Fibroblast of villous mesenchyme (primary cell): ENCODE measurements at regions not wholly inside any gene's neighbourhood (a gene's known extent, or its start where the extent isn't known, plus 50 kb on each side); places are given as distances from the start of the nearest gene placed in this dataset.
"Not testable (repeated sequence)": the region's sequence is repeated elsewhere in the genome, so short reads cannot be mapped to it uniquely, and the experiment has no call there.

Experiments
- DNase-seq: peaks from one replicate; pipeline ENCODE4 v3.0.0-alpha.2; 2010; ENCODE audit warnings: low read depth
- H3K4me3 ChIP-seq: 2 replicates; pipeline ENCODE4 v1.5.1; 2011; ENCODE audit warnings: low read depth, mild to moderate bottlenecking, low read length
- CTCF ChIP-seq: IDR thresholded peaks from 2 replicates; pipeline ENCODE4 v1.5.1; 2012; ENCODE audit warnings: low read depth, mild to moderate bottlenecking, low read length; ENCODE audit not compliant: insufficient read depth

GRCh38 chr2:65605058-65605742 lies 172.8 kb upstream of the SPRED2 start:
- TF ChIP-seq CTCF = no peak
- DNase-seq = no peak
- H3K4me3 ChIP-seq = no peak overlapping the region

- no peak for TF ChIP-seq CTCF
- peak; percentile 20 for DNase-seq
- no peak overlapping the region for H3K4me3 ChIP-seq
Observed at GRCh38 chr2:65604246-65604645, 171.8 kb upstream of the SPRED2 start.

GRCh38 chr2:65602603-65603235 lies 170.3 kb upstream of the SPRED2 start:
- TF ChIP-seq CTCF = no peak
- no peak overlapping the region for H3K4me3 ChIP-seq
- peak; percentile 53 for DNase-seq

- not testable (repeated sequence) for DNase-seq, H3K4me3 ChIP-seq
Observed at GRCh38 chr2:65600871-65601270, 168.5 kb upstream of the SPRED2 start.

GRCh38 chr2:65600351-65600750 lies 168.0 kb upstream of the SPRED2 start:
- not testable (repeated sequence) for DNase-seq

GRCh38 chr2:65599693-65600092 lies 167.3 kb upstream of the SPRED2 start:
- no peak for DNase-seq
- H3K4me3 ChIP-seq = no peak overlapping the region
- TF ChIP-seq CTCF = no peak

More at GRCh38 chr2:65600351-65600750, 168.0 kb upstream of the SPRED2 start:
- not testable (repeated sequence) for H3K4me3 ChIP-seq

- no peak overlapping the region for H3K4me3 ChIP-seq
- DNase-seq = peak; percentile 45
- TF ChIP-seq CTCF = no peak
Observed at GRCh38 chr2:65598996-65599395, 166.6 kb upstream of the SPRED2 start.

- DNase-seq = no peak
- no peak overlapping the region for H3K4me3 ChIP-seq
- no peak for TF ChIP-seq CTCF
Observed at GRCh38 chr2:65598264-65598663, 165.9 kb upstream of the SPRED2 start.
